ENCODE measurements at regions not wholly inside any gene's neighbourhood (a gene's known extent, or its start where the extent isn't known, plus 50 kb on each side); places are given as distances from the start of the nearest gene placed in this dataset.

DNA sequence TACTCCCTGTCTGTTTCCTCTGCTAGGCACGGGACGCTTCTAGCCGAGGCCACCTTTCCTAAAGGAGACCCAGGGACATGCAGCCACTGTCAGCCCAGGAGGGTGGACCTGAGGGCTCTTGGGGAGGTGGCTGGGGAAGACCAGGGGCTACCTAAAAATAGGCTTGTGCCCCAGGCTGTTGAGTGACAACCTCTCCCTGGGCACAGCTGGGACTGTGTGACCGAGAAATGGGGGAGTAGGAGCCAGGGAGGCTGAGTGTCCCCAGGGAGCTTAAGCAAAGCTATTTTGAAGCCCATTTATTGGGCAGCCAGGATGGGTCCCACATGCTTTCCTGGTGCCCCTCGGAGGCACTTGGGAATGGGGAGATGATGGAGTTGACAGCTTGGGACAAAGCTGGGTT lies 63.8 kb downstream of the CALML3 start:
- TF ChIP-seq CTCF (IDR thresholded peaks at IDR 0.05) (no peak), POLR2AphosphoS5 (IDR thresholded peaks at IDR 0.05) (no peak), POLR2A (IDR thresholded peaks at IDR 0.05; ENCODE audit: low read depth) (no peak)
